Mesenchymal stem cell (in vitro differentiated cells and primary cell): ENCODE measurements at regions not wholly inside any gene's neighbourhood (a gene's known extent, or its start where the extent isn't known, plus 50 kb on each side); places are given as distances from the start of the nearest gene placed in this dataset.

Experiments
- DNase-seq: peaks from one replicate; pipeline ENCODE4 v3.0.0-alpha.2; 2013
- H2AFZ ChIP-seq: one replicate; pipeline ENCODE4 v1.6.1; 2013; ENCODE audit warnings: low read depth, mild to moderate bottlenecking, control low read depth, inconsistent platforms, low read length, moderate library complexity
- H2AK5ac ChIP-seq: 2 replicates; pipeline ENCODE4 v1.6.1; 2013; ENCODE audit warnings: low read length, moderate library complexity, mild to moderate bottlenecking, inconsistent platforms; ENCODE audit not compliant: severe bottlenecking
- H2BK120ac ChIP-seq: one replicate; pipeline ENCODE4 v1.6.1; 2013; ENCODE audit warnings: low read depth, mild to moderate bottlenecking, inconsistent platforms, low read length, moderate library complexity
- H2BK12ac ChIP-seq, 2 experiments: one replicate each; pipeline ENCODE4 v1.6.1; 2013; ENCODE audit warnings: inconsistent platforms in 2 of 2, low read length in 2 of 2, mild to moderate bottlenecking in 2 of 2, moderate library complexity in 2 of 2, control low read depth in 1 of 2
- H2BK15ac ChIP-seq: one replicate; pipeline ENCODE4 v1.6.1; 2013; ENCODE audit warnings: mild to moderate bottlenecking, low read depth, inconsistent platforms; ENCODE audit not compliant: poor library complexity, severe bottlenecking
- H2BK5ac ChIP-seq: 2 replicates; pipeline ENCODE4 v1.6.1; 2013; ENCODE audit warnings: low read depth, mild to moderate bottlenecking, low read length, control low read depth, inconsistent platforms; ENCODE audit not compliant: poor library complexity, severe bottlenecking
- H3K14ac ChIP-seq, 2 experiments: one replicate each; pipeline ENCODE4 v1.6.1; 2013; ENCODE audit warnings: inconsistent platforms in 2 of 2, low read length in 2 of 2, control low read depth in 1 of 2, mild to moderate bottlenecking in 1 of 2, moderate library complexity in 1 of 2
- H3K18ac ChIP-seq, 2 experiments: one replicate each; pipeline ENCODE4 v1.6.1; 2013; ENCODE audit warnings: inconsistent platforms in 2 of 2, low read length in 2 of 2, control low read depth in 1 of 2, low read depth in 1 of 2, mild to moderate bottlenecking in 1 of 2
- H3K23ac ChIP-seq, 2 experiments: one replicate each; pipeline ENCODE4 v1.6.1; 2013; ENCODE audit warnings: inconsistent platforms in 2 of 2, low read length in 2 of 2, mild to moderate bottlenecking in 2 of 2, moderate library complexity in 2 of 2, control low read depth in 1 of 2
- H3K27ac ChIP-seq: 2 replicates; pipeline ENCODE4 v1.5.1; 2013; ENCODE audit warnings: mild to moderate bottlenecking, moderate library complexity, low read length, control low read depth, inconsistent platforms; ENCODE audit not compliant: poor library complexity, severe bottlenecking
- H3K27me3 ChIP-seq, 2 experiments: 2 replicates each; pipeline versions ENCODE4 v1.6.1 to v1.7.0; 2013; ENCODE audit warnings: low read length in 2 of 2, mild to moderate bottlenecking in 2 of 2, moderate library complexity in 2 of 2, control low read depth in 1 of 2, inconsistent platforms in 1 of 2; ENCODE audit not compliant: control insufficient read depth in 1 of 2, insufficient read depth in 1 of 2
- H3K36me3 ChIP-seq, 2 experiments: 2 replicates each; pipeline versions ENCODE4 v1.6.1 to v1.7.0; 2013; ENCODE audit warnings: low read length in 2 of 2, control low read depth in 1 of 2, inconsistent platforms in 1 of 2, low read depth in 1 of 2, mild to moderate bottlenecking in 1 of 2; ENCODE audit not compliant: insufficient read depth in 2 of 2, control insufficient read depth in 1 of 2
- H3K4ac ChIP-seq, 2 experiments: one replicate each; pipeline ENCODE4 v1.6.1; 2013; ENCODE audit warnings: inconsistent platforms in 2 of 2, low read length in 2 of 2, mild to moderate bottlenecking in 2 of 2, moderate library complexity in 2 of 2, control low read depth in 1 of 2, low read depth in 1 of 2
- H3K4me1 ChIP-seq: 2 replicates; pipeline ENCODE4 v1.6.1; 2013; ENCODE audit warnings: low read depth, low read length, control low read depth; ENCODE audit not compliant: control insufficient read depth, insufficient read depth
- H3K4me2 ChIP-seq: 2 replicates; pipeline ENCODE4 v1.6.1; 2013; ENCODE audit warnings: low read length, mild to moderate bottlenecking, inconsistent platforms; ENCODE audit not compliant: poor library complexity, severe bottlenecking
- H3K4me3 ChIP-seq, 2 experiments: 2 replicates each; pipeline versions ENCODE4 v1.5.1 to v1.7.0; 2013; ENCODE audit warnings: low read length in 2 of 2, mild to moderate bottlenecking in 2 of 2, control low read depth in 1 of 2, low read depth in 1 of 2; ENCODE audit not compliant: insufficient read depth in 1 of 2
- H3K79me1 ChIP-seq: replicated peaks from 2 replicates; pipeline ENCODE4 v1.6.1; 2013; ENCODE audit warnings: mild to moderate bottlenecking, control low read depth, low read length, inconsistent platforms; ENCODE audit not compliant: poor library complexity, severe bottlenecking
- H3K9ac ChIP-seq: 2 replicates; pipeline ENCODE4 v1.7.0; 2013; ENCODE audit warnings: mild to moderate bottlenecking, low read length, moderate library complexity
- H3K9me3 ChIP-seq: 2 replicates; pipeline ENCODE4 v1.7.0; 2013; ENCODE audit warnings: mild to moderate bottlenecking, low read length; ENCODE audit not compliant: control insufficient read depth
- H4K8ac ChIP-seq: one replicate; pipeline ENCODE4 v1.6.1; 2013; ENCODE audit warnings: inconsistent platforms, mild to moderate bottlenecking, low read length, moderate library complexity
- H4K91ac ChIP-seq: one replicate; pipeline ENCODE4 v1.6.1; 2013; ENCODE audit warnings: mild to moderate bottlenecking, low read length, inconsistent platforms
- WGBS: methylation state at CpG from one replicate; pipeline ENCODE4 v1.1.7; 2013; ENCODE audit warnings: mixed read lengths; 5-methylcytosine and 5-hydroxymethylcytosine counted together

DNA sequence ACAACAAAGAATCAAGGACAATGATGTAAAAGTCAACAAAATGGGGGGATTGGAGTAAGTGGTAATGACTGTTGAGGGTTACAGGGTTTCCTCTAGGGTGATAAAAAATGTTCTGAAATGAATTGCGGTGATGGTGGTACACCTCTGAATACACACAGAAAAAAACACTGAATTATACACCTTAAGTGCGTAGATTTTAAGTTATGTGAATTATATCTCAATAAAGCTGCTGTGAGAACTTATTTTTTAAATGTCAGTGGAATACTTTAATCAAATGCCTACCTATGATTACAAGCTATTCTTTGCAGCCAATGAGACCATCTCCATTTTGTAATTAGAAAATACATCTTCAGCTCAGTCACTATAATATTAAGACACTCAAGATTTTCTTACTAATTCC is 53.5 kb downstream of the ZNF608 start:
- DNase-seq: no peak
- peaks cover 3% of the 10 kb centered on the region for H3K4me1 ChIP-seq
- H2AK5ac ChIP-seq: no peak overlapping the region
- H3K27me3 ChIP-seq: no peaks in the 10 kb centered on the region
- H2AFZ ChIP-seq: no peak overlapping the region
- no peak overlapping the region for H3K14ac ChIP-seq
- H3K9me3 ChIP-seq: no peaks in the 10 kb centered on the region
- no peak overlapping the region for H3K4me2 ChIP-seq
- no peak overlapping the region for H4K91ac ChIP-seq
- no peak overlapping the region for H3K18ac ChIP-seq
- peak overlapping the region; percentile 24 for H2BK5ac ChIP-seq
- H4K8ac ChIP-seq: no peak overlapping the region
- no peak overlapping the region for H3K4me3 ChIP-seq
- no peak overlapping the region for H3K9ac ChIP-seq
- H3K27ac ChIP-seq: no peak overlapping the region
- H3K79me1 ChIP-seq: peaks cover 11% of the 10 kb centered on the region
- H2BK12ac ChIP-seq: no peak overlapping the region
- H3K23ac ChIP-seq: no peak overlapping the region
- no CpG with 5 or more reads among the region's 2 CpGs for WGBS
- H2BK15ac ChIP-seq: no peak overlapping the region
- no peak overlapping the region for H3K4ac ChIP-seq
- no peaks in the 10 kb centered on the region for H3K36me3 ChIP-seq
- no peak overlapping the region for H2BK120ac ChIP-seq

DNA sequence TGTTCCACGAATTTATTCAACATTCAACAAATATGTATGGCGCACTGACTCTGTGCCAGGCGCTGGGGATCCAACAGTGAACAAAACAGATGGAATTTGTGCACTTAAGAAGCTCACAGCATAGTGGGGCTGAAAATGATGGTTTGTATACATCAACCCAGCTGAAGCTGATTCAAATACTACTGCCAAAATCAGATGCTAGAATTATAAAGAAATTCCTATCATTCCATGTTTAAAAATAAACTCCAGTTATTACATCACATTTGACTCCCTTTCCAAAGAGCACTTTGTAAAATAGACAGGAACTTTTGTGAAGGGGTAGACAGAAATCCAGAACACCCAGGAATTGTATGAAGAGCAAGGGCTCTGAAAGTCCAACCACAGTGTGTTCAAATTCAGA is 54.1 kb downstream of the ZNF608 start:
- no peak overlapping the region for H2AFZ ChIP-seq
- no peak overlapping the region for H2BK120ac ChIP-seq
- H3K27me3 ChIP-seq: no peaks in the 10 kb centered on the region
- WGBS: 61% methylated on average over 3 of the region's 3 CpGs
- no peak overlapping the region for H2BK12ac ChIP-seq
- H3K27ac ChIP-seq: no peak overlapping the region
- no peak overlapping the region for H4K91ac ChIP-seq
- peaks cover 3% of the 10 kb centered on the region for H3K4me1 ChIP-seq
- H3K18ac ChIP-seq: peak overlapping the region in 1 of 2 experiments; percentile 21
- no peak overlapping the region for H3K4ac ChIP-seq
- no peak overlapping the region for H2BK15ac ChIP-seq
- no peak overlapping the region for H3K4me3 ChIP-seq
- peak overlapping the region; percentile 5 for H3K4me2 ChIP-seq
- H3K79me1 ChIP-seq: peaks cover 11% of the 10 kb centered on the region
- no peak overlapping the region for H2AK5ac ChIP-seq
- H3K23ac ChIP-seq: no peak overlapping the region
- H3K9me3 ChIP-seq: no peaks in the 10 kb centered on the region
- no peaks in the 10 kb centered on the region for H3K36me3 ChIP-seq
- peak; percentile 40 for DNase-seq
- H3K9ac ChIP-seq: no peak overlapping the region
- peak overlapping the region; percentile 24 for H2BK5ac ChIP-seq
- H3K14ac ChIP-seq: no peak overlapping the region
- no peak overlapping the region for H4K8ac ChIP-seq

DNA sequence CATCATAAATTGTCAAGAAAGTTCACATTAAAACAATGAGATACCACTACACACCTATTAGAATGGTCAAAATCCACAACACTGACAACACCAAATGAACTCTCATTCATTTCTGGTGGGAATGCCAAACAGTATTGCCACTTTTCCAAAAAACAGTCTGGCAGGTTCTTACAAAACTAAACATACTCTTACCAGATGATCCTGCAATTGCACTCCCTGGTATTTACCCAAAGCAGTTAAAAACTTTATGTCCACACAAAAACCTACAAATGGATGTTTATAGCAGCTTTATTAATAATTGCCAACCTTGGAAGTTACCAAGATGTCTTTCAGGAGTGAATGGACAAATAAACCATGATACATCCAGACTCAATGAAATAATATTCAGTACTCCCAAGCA is 56.8 kb downstream of the ZNF608 start:
- no peak overlapping the region for H3K4me2 ChIP-seq
- no peak overlapping the region for H4K8ac ChIP-seq

DNA sequence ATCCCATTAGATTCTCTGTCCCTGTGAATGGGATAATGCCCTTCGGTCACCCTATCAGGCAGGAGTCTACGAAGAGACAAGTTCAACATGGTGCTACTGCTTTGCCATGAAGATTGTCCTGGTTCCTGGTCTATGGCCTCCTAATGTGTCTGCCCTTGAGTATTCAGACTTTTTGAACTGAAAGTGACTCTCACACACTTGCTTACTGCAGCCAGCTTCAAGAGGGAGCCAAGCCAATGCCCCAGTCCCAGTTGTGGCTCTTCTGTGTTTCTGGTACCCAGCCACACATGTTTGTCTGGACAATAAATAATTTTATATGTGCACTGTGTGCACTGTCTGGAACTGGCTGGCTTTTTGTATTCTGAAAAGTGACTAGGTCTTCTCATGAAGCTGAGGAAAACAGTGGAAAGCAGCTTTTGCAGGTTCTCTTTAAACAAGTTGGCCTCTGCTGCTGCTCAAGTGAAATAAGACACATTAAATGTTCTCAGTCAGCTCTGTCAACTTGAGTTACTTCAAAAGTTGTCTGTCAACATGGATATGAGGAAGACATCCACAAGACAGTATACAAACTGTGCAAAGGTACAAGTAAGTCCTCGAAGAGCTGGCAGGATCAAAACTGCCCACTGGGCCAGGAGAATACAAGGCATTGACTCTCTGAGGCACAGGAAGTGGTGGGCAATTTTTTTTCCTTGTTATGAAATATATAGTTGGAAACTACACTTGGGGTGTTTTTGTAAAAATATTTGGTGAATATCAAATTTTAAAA is 60.0 kb downstream of the ZNF608 start:
- Histone ChIP-seq H2BK12ac (no peak overlapping the region), H2AFZ (no peak overlapping the region)

More for the DNA sequence above, 56.8 kb downstream of the ZNF608 start:
- H3K4me1 ChIP-seq: peaks cover 3% of the 10 kb centered on the region
- no peak overlapping the region for H3K27ac ChIP-seq
- H2BK15ac ChIP-seq: no peak overlapping the region
- H2AK5ac ChIP-seq: no peak overlapping the region
- no peak overlapping the region for H2BK120ac ChIP-seq
- no peak overlapping the region for H3K4ac ChIP-seq
- no peak overlapping the region for H3K18ac ChIP-seq
- H3K4me3 ChIP-seq: no peak overlapping the region
- H2BK5ac ChIP-seq: no peak overlapping the region
- no peak overlapping the region for H3K9ac ChIP-seq
- no peak overlapping the region for H3K23ac ChIP-seq
- H4K91ac ChIP-seq: no peak overlapping the region
- H2BK12ac ChIP-seq: no peak overlapping the region
- H3K36me3 ChIP-seq: no peaks in the 10 kb centered on the region
- no peaks in the 10 kb centered on the region for H3K27me3 ChIP-seq
- H2AFZ ChIP-seq: no peak overlapping the region
- H3K14ac ChIP-seq: no peak overlapping the region
- H3K9me3 ChIP-seq: no peaks in the 10 kb centered on the region
- no peak for DNase-seq
- H3K79me1 ChIP-seq: peaks cover 14% of the 10 kb centered on the region

More for the DNA sequence above, 60.0 kb downstream of the ZNF608 start:
- no peak overlapping the region for H3K23ac ChIP-seq
- H3K36me3 ChIP-seq: no peaks in the 10 kb centered on the region
- DNase-seq: no peak
- no peak overlapping the region for H2BK5ac ChIP-seq
- H3K27ac ChIP-seq: no peak overlapping the region
- no peak overlapping the region for H3K18ac ChIP-seq
- no peak overlapping the region for H3K14ac ChIP-seq
- peaks cover 18% of the 10 kb centered on the region for H3K79me1 ChIP-seq
- no peaks in the 10 kb centered on the region for H3K9me3 ChIP-seq
- no peak overlapping the region for H3K4me2 ChIP-seq
- H2AK5ac ChIP-seq: no peak overlapping the region
- WGBS: 85% methylated on average over 3 of the region's 3 CpGs
- no peak overlapping the region for H4K8ac ChIP-seq
- no peak overlapping the region for H3K4ac ChIP-seq
- no peak overlapping the region for H2BK120ac ChIP-seq
- no peak overlapping the region for H4K91ac ChIP-seq
- peaks cover 4% of the 10 kb centered on the region for H3K4me1 ChIP-seq
- no peak overlapping the region for H3K4me3 ChIP-seq
- H2BK15ac ChIP-seq: no peak overlapping the region
- H3K27me3 ChIP-seq: no peaks in the 10 kb centered on the region
- no peak overlapping the region for H3K9ac ChIP-seq
